Psoas muscle (tissue), 7 donors: ENCODE measurements at regions not wholly inside any gene's neighbourhood (a gene's known extent, or its start where the extent isn't known, plus 50 kb on each side); places are given as distances from the start of the nearest gene placed in this dataset.

Experiments used
- ATAC-seq, 4 donors: fragments of 200-7000 bp; cut with Tn5 transposase; one replicate each; pipeline ENCODE4 v1.9.1; 2020; ENCODE audit warnings: moderate library complexity in 3 of 4, mild to moderate bottlenecking in 2 of 4
- DNase-seq, 2 donors: peaks; one replicate each; pipeline ENCODE4 v3.0.0-alpha.2; 2020
- H3K27ac ChIP-seq: fragments of 200-600 bp; one replicate; pipeline ENCODE4 v1.8.0; 2022
- H3K27me3 ChIP-seq, 3 donors: fragments of 200-600 bp in 1 of 3; one replicate each; pipeline versions ENCODE4 v1.6.1 to v1.8.0; 2013 to 2022; ENCODE audit warnings: low read length in 2 of 3, mild to moderate bottlenecking in 2 of 3, moderate library complexity in 1 of 3; ENCODE audit not compliant: insufficient read depth in 3 of 3
- H3K36me3 ChIP-seq, 2 donors: fragments of 200-600 bp in 1 of 2; one replicate each; pipeline versions ENCODE4 v1.6.1 to v1.8.0; 2013 to 2022; ENCODE audit warnings: low read depth in 1 of 2, mild to moderate bottlenecking in 1 of 2, moderate library complexity in 1 of 2; ENCODE audit not compliant: insufficient read depth in 1 of 2
- H3K4me1 ChIP-seq: fragments of 200-600 bp; one replicate; pipeline ENCODE4 v1.8.0; 2022
- H3K4me3 ChIP-seq: fragments of 200-600 bp; one replicate; pipeline ENCODE4 v1.8.0; 2022; ENCODE audit warnings: mild to moderate bottlenecking
- H3K9me3 ChIP-seq: fragments of 200-600 bp; one replicate; pipeline ENCODE4 v1.8.0; 2022
- CTCF ChIP-seq: fragments of 200-600 bp; IDR thresholded peaks from one replicate; pipeline ENCODE4 v1.8.0; 2022; ENCODE audit warnings: antibody characterized with exemption
- WGBS, 3 donors: extraction: QIAGEN DNeasy Blood & Tissue Kit; methylation state at CpG; one replicate each; pipeline versions ENCODE4 v1.1.6 to v1.1.7; 2013; 5-methylcytosine and 5-hydroxymethylcytosine counted together
- intact Hi-C, 2 donors: fragments of 100-400 bp; cut with DNase I; formaldehyde crosslinking; loops; one replicate each; pipeline versions ENCODE4 v1.11.0 to v1.14.2; 2022
- donor health status: healthy with polysubstance abuse.
- donor health status: DM: no; HTN: no; CAD: no; lungs with moderate emphysema.
- donor health status: Bipolar disorder and iron deficiency.
- donor health status: healthy.
- donor health status: DM: yes; HTN: yes; CAD: no.
- donor health status: DM: no; HTN: no; CAD: no.
- donor health status: DM: yes; HTN: yes; CAD: no.

GRCh38 chr1:56029319-56030003, 549.9 kb downstream of the PLPP3 start:
- Histone ChIP-seq H3K9me3 (no peaks in the 10 kb centered on the region), H3K27ac (no peak overlapping the region), H3K36me3 (no peaks in the 10 kb centered on the region), H3K27me3 (no peaks in the 10 kb centered on the region), H3K4me3 (no peak overlapping the region), H3K4me1 (no peaks in the 10 kb centered on the region)
- 74 to 77% (median 75%) methylated on average over 4 of the region's 4 CpGs for WGBS, 3 donors
- intact Hi-C loops: no loop called here
- DNase-seq (no peak), ATAC-seq (no peak)
- TF ChIP-seq CTCF: no peak

GRCh38 chr1:56028911-56029310, 550.5 kb downstream of the PLPP3 start:
- no peak overlapping the region for H3K27ac ChIP-seq
- H3K36me3 ChIP-seq: no peaks in the 10 kb centered on the region
- ATAC-seq (no peak), DNase-seq (no peak)
- no peaks in the 10 kb centered on the region for H3K9me3 ChIP-seq
- H3K4me3 ChIP-seq: no peak overlapping the region
- H3K27me3 ChIP-seq: no peaks in the 10 kb centered on the region
- intact Hi-C loops: no loop called here
- TF ChIP-seq CTCF: no peak
- H3K4me1 ChIP-seq: no peaks in the 10 kb centered on the region
- WGBS, 3 donors: 86 to 94% (median 89%) methylated on average over 1 of the region's 1 CpG

GRCh38 chr1:56028244-56028643, 551.1 kb downstream of the PLPP3 start:
- no peak overlapping the region for H3K4me3 ChIP-seq
- intact Hi-C loops: no loop called here
- no peak for TF ChIP-seq CTCF
- WGBS, 3 donors: 95 to 100% (median 97%) methylated on average over 1 of the region's 1 CpG
- H3K4me1 ChIP-seq: no peaks in the 10 kb centered on the region
- no peaks in the 10 kb centered on the region for H3K9me3 ChIP-seq
- ATAC-seq: no peak
- no peak for DNase-seq
- no peaks in the 10 kb centered on the region for H3K27me3 ChIP-seq
- H3K27ac ChIP-seq: no peak overlapping the region
- no peaks in the 10 kb centered on the region for H3K36me3 ChIP-seq

GRCh38 chr1:56025942-56026341, 553.4 kb downstream of the PLPP3 start:
- ATAC-seq (no peak), DNase-seq (no peak)
- WGBS, 3 donors: 92 to 98% (median 96%) methylated on average over 3 of the region's 3 CpGs
- H3K36me3 ChIP-seq: no peaks in the 10 kb centered on the region
- no peak overlapping the region for H3K27ac ChIP-seq
- H3K4me1 ChIP-seq: no peaks in the 10 kb centered on the region
- H3K9me3 ChIP-seq: no peaks in the 10 kb centered on the region
- no peak overlapping the region for H3K4me3 ChIP-seq
- H3K27me3 ChIP-seq: no peaks in the 10 kb centered on the region
- TF ChIP-seq CTCF: no peak
- intact Hi-C loops: no loop called here

- Histone ChIP-seq H3K27me3 (no peaks in the 10 kb centered on the region), H3K4me1 (no peaks in the 10 kb centered on the region), H3K27ac (no peak overlapping the region), H3K4me3 (no peak overlapping the region), H3K9me3 (no peaks in the 10 kb centered on the region), H3K36me3 (no peaks in the 10 kb centered on the region)
- no peak for ATAC-seq
- TF ChIP-seq CTCF: no peak
- intact Hi-C loops: no loop called here
- DNase-seq: no peak
- WGBS, 3 donors: 92 to 98% (median 94%) methylated on average over 5 of the region's 5 CpGs
These were observed 555.2 kb downstream of the PLPP3 start for GRCh38 chr1:56024155-56024554.
